ENCODE measurements at regions not wholly inside any gene's neighbourhood (a gene's known extent, or its start where the extent isn't known, plus 50 kb on each side); places are given as distances from the start of the nearest gene placed in this dataset.

DNA sequence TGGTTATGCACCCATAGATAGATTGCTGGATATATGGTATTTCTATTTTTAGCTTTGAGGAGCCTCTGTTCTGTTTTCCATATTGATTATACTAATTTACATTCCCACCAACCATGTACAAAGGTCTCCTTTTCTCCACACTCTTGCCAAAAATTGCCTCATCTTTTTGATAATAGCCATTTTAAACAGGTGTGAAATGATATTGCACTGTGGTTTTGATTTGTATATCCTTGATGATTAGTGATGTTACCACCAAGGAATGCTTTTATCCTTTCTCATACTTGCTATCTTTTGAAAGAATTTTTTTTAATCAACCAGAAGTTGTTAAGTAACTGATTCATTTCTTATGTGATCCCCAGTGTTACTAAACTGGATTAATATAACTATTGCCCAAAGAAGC, 60.0 kb downstream of the BBS10 start:
- Histone ChIP-seq H3K9me3 (ENCODE audit: control insufficient read depth, insufficient read depth, low read depth, low read length) (no peaks in the 10 kb centered on the region), H3K36me3 (ENCODE audit: control insufficient read depth, insufficient read depth, low read length) (no peaks in the 10 kb centered on the region), H3K27me3 (ENCODE audit: control insufficient read depth, insufficient read depth, low read length) (no peaks in the 10 kb centered on the region), H3K27ac (ENCODE audit: low read length) (no peak overlapping the region), H3K4me1 (ENCODE audit: control insufficient read depth, insufficient read depth, low read length) (no peaks in the 10 kb centered on the region), H3K4me3 (ENCODE audit: low read depth in 2 of 2, low read length in 2 of 2) (no peak overlapping the region)
- ChIA-PET CTCF (no interaction called here), POLR2A (no interaction called here)
- DNase-seq (ENCODE audit: low read depth, low spot score) (no peak), ATAC-seq (no peak)
- intact Hi-C loops (cut with micrococcal nuclease; ENCODE audit: unreplicated experiment): no loop called here
- no TSS peak for BruUV-seq (replicated peaks)
- in situ Hi-C loops (cut with HindIII; ENCODE audit: low pct_unique_long_range_greater_than_20kb, low sequenced_read_pairs): no loop called here
- TF ChIP-seq SIN3A (IDR thresholded peaks at IDR 0.05; ENCODE audit: borderline replicate concordance, insufficient read depth, low read depth, low read length): no peak
- TF ChIP-seq, protein P1, sequence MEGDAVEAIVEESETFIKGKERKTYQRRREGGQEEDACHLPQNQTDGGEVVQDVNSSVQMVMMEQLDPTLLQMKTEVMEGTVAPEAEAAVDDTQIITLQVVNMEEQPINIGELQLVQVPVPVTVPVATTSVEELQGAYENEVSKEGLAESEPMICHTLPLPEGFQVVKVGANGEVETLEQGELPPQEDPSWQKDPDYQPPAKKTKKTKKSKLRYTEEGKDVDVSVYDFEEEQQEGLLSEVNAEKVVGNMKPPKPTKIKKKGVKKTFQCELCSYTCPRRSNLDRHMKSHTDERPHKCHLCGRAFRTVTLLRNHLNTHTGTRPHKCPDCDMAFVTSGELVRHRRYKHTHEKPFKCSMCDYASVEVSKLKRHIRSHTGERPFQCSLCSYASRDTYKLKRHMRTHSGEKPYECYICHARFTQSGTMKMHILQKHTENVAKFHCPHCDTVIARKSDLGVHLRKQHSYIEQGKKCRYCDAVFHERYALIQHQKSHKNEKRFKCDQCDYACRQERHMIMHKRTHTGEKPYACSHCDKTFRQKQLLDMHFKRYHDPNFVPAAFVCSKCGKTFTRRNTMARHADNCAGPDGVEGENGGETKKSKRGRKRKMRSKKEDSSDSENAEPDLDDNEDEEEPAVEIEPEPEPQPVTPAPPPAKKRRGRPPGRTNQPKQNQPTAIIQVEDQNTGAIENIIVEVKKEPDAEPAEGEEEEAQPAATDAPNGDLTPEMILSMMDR (IDR thresholded peaks at IDR 0.05): no peak
- TF ChIP-seq POLR2AphosphoS5 (IDR thresholded peaks at IDR 0.05; ENCODE audit: low read depth, low read length): no peak
- no peak for TF ChIP-seq TCF7L2 (IDR thresholded peaks at IDR 0.05; ENCODE audit: low read depth, low read length)
- TF ChIP-seq, protein P2, sequence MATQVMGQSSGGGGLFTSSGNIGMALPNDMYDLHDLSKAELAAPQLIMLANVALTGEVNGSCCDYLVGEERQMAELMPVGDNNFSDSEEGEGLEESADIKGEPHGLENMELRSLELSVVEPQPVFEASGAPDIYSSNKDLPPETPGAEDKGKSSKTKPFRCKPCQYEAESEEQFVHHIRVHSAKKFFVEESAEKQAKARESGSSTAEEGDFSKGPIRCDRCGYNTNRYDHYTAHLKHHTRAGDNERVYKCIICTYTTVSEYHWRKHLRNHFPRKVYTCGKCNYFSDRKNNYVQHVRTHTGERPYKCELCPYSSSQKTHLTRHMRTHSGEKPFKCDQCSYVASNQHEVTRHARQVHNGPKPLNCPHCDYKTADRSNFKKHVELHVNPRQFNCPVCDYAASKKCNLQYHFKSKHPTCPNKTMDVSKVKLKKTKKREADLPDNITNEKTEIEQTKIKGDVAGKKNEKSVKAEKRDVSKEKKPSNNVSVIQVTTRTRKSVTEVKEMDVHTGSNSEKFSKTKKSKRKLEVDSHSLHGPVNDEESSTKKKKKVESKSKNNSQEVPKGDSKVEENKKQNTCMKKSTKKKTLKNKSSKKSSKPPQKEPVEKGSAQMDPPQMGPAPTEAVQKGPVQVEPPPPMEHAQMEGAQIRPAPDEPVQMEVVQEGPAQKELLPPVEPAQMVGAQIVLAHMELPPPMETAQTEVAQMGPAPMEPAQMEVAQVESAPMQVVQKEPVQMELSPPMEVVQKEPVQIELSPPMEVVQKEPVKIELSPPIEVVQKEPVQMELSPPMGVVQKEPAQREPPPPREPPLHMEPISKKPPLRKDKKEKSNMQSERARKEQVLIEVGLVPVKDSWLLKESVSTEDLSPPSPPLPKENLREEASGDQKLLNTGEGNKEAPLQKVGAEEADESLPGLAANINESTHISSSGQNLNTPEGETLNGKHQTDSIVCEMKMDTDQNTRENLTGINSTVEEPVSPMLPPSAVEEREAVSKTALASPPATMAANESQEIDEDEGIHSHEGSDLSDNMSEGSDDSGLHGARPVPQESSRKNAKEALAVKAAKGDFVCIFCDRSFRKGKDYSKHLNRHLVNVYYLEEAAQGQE (IDR thresholded peaks at IDR 0.05; ENCODE audit: insufficient read depth in 1 of 2, low read depth in 2 of 2, low read length in 1 of 2): no peak

DNA sequence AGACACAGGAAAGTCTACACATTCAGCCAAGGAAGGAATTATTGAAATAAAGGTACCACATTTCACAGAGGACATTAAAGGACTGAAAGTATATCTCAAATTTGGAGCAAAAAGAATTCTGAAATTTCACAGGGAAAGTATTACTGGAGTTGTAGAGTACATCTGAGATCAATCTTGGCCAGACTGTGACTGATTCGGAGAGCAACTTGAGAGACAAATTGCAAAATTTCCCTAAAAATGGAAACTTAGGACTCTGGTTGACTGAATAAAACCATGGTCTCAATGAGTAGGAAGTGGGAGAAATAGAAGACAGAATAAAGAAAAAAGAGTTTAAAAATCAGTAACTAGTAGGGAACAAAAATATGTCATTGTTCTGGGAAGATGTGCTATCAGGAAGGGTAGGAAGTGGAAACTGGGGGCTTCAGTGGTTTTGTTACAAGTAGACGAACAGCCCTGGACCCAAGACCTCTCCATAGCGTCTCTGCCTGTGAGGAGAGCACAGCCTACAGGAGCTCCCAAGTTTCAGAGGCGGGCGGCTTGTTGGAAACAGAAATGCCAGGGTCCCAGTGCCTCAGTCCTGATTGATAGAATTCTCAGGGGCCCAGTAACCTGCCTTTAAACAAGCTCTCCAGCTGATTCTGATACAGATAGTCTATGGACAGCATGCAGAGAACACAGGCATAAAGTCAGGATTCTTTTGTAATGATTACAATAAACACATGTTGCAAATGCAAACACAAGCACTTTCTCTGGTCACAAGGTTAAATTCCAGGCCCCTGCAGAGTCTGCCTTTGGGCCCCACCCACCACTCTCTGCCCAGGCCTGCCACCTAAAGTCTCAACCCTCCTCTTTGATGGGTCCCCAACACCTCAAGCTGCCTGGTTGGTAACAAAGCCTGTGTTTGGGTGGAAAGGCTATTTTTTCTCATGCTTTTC, 63.1 kb downstream of the BBS10 start:
- Histone ChIP-seq H3K9me3 (ENCODE audit: control insufficient read depth, insufficient read depth, low read depth, low read length) (no peaks in the 10 kb centered on the region), H3K36me3 (ENCODE audit: control insufficient read depth, insufficient read depth, low read length) (no peaks in the 10 kb centered on the region), H3K4me3 (ENCODE audit: low read depth in 2 of 2, low read length in 2 of 2) (no peak overlapping the region), H3K27me3 (ENCODE audit: control insufficient read depth, insufficient read depth, low read length) (no peaks in the 10 kb centered on the region), H3K4me1 (ENCODE audit: control insufficient read depth, insufficient read depth, low read length) (no peaks in the 10 kb centered on the region), H3K27ac (ENCODE audit: low read length) (no peak overlapping the region)
- TF ChIP-seq, protein P1 (IDR thresholded peaks at IDR 0.05): no peak
- no peak for TF ChIP-seq POLR2AphosphoS5 (IDR thresholded peaks at IDR 0.05; ENCODE audit: low read depth, low read length)
- TF ChIP-seq, protein P2 (IDR thresholded peaks at IDR 0.05; ENCODE audit: insufficient read depth in 1 of 2, low read depth in 2 of 2, low read length in 1 of 2): no peak
- no peak for TF ChIP-seq SIN3A (IDR thresholded peaks at IDR 0.05; ENCODE audit: borderline replicate concordance, insufficient read depth, low read depth, low read length)
- no peak for TF ChIP-seq TCF7L2 (IDR thresholded peaks at IDR 0.05; ENCODE audit: low read depth, low read length)
- in situ Hi-C loops (cut with HindIII; ENCODE audit: low pct_unique_long_range_greater_than_20kb, low sequenced_read_pairs): no loop called here
- DNase-seq (ENCODE audit: low read depth, low spot score) (no peak), ATAC-seq (no peak; the same call in 1 of the 2 replicates)
- ChIA-PET POLR2A (no interaction called here), CTCF (no interaction called here)
- intact Hi-C loops (cut with micrococcal nuclease; ENCODE audit: unreplicated experiment): no loop called here
- BruUV-seq (replicated peaks): no TSS peak

All from Panc1 (cell line).